Mesenteric fat pad (tissue), 1 donor: ENCODE measurements at regions not wholly inside any gene's neighbourhood (a gene's known extent, or its start where the extent isn't known, plus 50 kb on each side); places are given as distances from the start of the nearest gene placed in this dataset.

Source experiments
- DNase-seq: peaks from one replicate; pipeline ENCODE4 v3.0.0-alpha.2; 2020; ENCODE audit warnings: low spot score
- donor health status: DM: yes; HTN: yes; CAD: no.

- no peak for DNase-seq
Measured at GRCh38 chr1:8267307-8267706, 50.6 kb upstream of the SLC45A1 start.

DNA sequence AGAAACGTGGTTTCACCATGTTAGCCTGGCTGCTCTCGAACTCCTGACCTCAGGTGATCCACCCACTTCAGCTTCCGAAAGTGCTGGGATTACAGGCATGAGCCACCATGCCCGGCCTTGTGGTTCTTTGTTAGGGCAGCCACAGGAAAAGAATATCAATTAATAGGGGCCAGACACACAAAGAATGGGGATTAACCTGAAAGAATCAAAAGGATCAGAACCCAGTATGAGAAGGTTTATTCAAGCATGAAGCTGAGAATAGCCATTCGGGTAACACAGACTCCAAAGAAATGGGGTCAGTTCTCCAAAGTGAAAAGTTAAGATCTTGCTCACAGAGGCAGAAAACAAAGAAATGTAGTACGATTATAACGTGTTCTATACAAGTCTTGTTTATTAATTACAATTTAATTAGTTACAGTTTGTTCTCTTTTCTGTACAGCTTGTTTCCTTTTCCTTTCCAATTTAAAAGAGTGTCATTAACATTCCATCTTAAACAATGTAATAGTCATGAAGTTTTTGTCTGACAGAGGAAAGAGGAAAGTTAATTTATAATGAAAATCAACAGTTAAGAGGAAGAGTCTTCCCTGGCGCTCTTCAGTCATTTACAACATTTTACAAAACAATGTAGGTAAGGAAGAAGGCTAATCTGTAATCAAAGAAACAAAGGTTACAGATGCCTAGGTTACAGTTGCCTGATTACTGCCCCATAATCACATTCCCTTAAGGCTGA is 51.3 kb upstream of the SLC45A1 start:
- DNase-seq: no peak

GRCh38 chr1:8263791-8264190 is 54.1 kb upstream of the SLC45A1 start:
- no peak for DNase-seq

GRCh38 chr1:8261398-8261762 is 56.5 kb upstream of the SLC45A1 start:
- DNase-seq: no peak

DNA sequence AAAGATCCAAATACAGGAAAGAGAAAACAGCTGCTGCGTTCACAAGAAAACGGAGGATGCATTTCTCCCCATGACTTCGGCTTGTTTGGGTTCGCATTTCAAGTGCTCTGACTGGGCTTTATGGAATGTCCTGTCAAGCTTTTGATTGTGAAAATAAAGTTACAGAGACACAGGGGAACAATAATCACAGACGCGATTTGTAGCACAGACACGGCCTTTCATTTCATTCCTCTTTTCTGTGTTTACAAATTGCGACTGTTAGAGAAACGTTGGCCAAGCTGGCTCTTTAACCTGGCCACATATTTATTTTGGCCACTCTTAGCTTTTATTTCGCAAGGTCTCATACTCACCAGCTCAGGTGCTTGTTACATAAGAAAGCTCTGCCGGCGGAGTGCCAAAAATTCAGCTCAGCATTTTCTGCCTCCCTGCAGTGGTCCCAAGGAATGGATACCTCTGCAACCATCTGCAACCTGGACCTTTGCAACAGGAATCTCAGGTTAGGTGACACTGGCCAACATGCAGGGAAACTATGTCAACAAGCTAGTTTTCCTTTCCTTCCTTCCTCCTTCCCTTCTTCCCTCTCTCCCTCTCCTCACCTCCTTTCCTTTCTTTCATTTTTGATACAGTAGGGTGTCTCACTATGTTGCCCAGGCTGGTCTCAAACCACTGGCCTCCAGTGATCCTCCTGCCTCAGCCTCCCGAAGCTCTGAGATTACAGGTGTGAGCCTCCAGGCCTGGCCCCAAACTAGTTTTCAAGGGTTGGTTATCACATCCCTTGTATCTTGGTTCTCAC is 58.2 kb upstream of the SLC45A1 start:
- no peak for DNase-seq

DNA sequence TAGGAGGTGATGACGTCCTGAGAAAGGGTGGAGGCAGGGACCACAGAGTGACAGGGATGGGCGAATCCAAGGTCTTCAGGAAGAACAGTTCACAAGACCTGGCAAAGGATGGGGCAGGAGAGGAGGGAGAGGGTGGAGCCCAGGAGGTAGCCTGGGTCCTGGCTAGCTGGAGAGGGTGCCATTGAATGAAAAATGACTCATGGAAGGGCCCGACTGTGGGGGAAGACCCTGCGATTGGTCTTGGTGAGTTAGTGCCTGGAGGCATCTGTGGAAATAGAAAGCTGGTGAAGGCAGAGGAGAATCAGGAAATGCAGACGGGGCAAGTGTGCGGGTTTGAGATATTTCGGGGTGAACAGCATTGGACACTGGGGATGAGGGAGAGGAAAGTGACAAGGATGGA is 60.3 kb upstream of the SLC45A1 start:
- no peak for DNase-seq

GRCh38 chr1:8256321-8256720 is 61.6 kb upstream of the SLC45A1 start:
- no peak for DNase-seq

DNA sequence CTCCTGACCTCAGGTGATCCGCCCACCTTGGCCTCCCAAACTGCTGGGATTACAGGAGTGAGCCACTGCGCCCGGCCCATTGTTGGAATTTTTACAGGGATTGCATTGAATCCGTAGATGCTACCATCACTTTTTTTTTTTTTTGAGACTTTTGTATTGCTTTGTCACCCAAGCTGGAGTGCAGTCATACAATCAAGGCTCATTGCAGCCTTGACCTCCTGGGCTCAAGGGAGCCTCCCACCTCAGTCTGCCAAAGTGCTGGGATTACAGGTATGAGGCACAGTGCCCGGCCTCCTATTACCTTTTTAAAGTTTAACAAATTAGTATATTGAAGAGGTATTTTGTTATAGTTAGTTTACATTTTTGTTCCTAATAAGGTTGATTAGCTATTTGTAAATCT is 62.2 kb upstream of the SLC45A1 start:
- no peak for DNase-seq

DNA sequence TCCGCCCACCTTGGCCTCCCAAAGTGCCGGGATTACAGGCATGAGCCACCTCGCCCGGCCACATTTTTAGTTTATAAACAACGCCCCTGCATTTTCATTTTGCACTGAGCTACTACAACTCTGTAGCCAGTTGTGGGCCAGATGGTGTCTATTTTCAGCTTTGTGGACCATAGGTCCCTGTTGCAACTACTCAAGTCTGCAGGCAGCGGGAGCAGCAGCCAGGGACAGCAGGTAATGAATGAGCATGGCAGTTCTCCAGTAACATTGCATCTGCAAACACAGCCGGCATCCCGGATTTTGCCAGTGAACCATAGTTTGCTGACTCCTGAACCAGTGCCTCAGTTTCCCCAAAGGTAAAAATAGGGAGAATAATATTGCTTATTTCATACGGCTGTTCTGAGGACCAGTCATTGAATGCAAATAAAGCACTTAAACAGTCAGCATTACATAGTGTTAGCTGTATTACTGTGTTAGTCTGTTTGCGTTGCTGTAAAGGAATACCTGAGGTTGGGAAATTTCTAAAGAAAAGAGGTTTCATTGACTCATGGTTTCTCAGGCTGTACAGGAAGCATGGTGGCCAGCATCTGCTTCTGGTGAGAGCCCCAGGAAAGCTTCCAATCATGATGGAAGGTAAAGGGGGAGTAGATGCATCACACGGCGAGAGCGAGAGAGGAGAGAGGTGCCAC is 65.5 kb upstream of the SLC45A1 start:
- no peak for DNase-seq

DNA sequence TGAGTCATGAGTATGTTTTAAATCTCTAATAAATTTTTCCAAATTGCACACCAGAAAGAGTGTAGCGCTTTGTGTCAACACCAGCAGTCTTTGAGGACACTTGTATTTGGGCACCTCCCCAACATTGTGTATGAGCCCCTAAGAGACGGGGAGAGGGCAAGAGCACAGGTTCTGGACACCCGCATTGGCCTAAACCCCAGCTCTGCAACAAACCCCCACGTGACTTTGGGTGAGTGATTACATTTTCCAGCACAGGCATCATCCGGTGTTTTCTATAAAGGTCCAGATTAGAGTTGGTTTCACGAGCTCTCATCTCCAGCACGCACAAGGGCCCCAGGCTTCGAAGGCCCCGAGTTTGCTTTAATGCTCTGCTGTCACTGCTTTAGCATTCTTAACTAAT is 66.3 kb upstream of the SLC45A1 start:
- DNase-seq: no peak

- no peak for DNase-seq
Measured at GRCh38 chr1:8249838-8250237, 68.1 kb upstream of the SLC45A1 start.

- DNase-seq: no peak
Measured at GRCh38 chr1:8247811-8248436, 70.0 kb upstream of the SLC45A1 start.

GRCh38 chr1:8244304-8244703 is 73.6 kb upstream of the SLC45A1 start:
- DNase-seq: no peak

DNA sequence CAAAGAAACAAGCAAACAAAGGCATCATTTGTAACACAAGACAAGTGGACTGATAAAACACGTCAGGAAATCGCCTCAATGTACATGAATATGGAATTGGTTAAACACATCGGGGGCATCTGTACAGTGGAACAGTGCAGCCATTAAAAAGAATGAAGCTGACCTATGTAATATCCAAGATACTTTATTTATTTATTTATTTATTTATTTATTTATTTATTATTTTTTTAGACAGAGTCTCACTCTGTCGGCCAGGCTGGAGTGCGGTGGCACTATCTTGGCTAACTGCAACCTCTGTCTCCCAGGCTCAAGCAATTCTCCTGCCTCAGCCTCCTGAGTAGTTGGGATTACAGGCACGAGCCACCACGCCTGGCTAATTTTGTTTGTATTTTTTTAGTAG is 75.4 kb upstream of the SLC45A1 start:
- no peak for DNase-seq

DNA sequence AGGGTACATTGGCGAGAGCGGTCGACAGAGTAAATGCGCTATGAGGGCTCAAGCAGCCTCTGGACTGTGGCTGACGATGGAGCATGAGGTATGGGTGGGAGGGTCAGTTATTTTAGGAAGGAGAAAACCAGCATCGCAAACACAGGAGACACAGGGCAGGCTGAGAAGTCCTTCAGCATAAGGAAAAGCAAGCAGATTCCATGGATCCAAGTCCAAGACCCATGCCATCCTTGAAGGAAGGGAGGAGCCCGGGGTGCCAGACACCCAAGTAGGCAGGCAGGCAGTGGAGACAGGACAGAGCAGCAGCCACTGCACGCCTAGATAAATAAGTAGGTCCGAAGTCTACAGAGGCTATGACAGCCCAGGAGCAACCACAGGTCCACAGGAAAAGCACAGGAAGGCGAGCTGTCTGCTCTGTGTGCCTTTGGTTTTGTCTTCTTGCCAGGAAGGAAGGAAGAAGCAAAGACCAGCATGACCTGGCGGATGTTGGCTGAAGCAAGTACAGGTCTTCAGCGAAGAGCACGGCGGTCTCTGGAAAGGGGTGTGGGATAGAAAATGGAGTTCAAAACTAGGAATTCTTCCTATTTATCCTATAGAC is 76.4 kb upstream of the SLC45A1 start:
- no peak for DNase-seq

DNA sequence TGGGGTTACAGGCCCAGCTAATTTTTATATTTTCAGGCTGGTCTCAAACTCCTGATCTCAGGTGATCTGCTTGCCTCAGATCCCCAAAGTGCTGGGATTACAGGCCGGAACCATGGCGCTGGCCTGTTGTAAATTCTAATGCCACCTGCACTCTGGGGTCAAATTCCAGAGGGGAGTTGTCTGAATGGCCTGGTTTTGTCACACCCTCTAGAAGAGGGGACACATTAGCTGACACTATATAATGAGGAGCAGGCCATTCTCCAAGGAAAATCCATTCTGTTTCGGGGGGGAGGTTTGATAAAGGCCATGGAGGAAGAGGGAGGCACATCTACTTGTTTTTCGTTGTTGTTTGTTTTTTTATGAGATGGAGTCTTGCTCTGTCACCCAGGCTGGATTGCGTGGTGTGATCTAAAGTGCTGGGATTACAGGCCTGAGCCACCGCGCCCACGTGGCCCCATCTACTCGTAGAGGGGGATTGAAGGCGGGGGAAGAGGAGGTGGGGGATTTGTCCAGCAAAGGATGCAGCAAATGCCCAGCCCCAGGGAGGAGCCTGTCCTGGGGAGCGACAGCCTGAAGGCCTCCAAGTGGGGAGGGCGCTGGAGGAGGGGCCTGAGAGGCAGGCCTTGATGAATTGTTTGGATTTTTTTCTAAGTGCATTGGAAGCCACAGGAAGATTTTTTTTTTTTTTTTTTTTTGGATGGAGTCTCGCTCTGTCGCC is 78.4 kb upstream of the SLC45A1 start:
- no peak for DNase-seq

DNA sequence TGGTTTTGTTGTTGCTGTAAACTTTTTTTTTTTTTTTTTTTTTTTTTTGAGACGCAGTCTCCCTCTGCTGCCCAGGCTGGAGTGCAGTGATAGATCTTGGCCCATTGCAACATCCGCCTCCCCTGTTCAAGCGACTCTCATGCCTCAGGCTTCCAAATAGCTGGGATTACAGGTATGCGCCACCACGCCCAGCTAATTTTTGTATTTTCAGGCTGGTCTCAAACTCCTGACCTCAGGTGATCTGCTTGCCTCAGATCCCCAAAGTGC is 78.9 kb upstream of the SLC45A1 start:
- DNase-seq: no peak

DNA sequence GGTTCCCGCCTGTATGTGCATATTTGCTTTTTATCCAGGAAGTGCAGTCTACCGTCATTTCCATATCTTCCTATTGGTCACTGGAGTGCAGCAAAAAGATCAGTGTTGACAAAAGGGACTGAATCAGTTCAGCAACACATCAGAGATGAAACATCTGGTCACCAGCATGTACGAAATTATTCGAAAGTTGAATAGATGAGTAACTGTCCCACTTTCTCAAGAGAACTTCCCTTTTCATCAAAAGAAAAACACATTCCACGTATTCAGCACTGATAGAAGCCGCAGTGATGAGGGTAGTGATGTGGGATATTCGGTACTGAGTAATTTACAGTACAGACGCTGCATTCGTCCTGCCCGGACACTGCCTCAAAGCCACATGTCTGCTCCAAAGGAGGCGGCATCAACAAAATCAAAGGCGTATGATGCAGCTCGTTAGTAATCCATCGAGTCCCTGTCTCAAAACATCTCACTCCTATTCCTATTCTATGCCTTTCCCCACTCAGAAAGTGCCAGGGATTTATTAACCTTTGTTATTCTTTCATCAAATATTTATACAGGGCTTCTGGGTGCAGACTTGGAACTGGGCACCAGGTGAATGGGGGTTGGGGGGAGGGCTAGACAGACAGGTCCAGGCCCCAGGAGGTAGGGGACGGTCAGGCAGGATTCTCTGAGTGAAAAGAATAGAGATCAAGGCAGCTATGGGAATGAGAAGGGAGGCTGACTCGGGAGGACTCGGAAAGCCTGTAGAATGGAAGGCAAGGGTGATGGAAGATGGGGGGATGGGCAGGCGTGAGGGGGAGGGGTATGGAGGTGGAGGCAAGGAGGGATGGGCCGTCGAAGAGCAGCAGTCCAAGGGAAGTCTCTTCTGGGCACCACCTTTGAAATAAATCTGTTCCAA is 79.5 kb upstream of the SLC45A1 start:
- no peak for DNase-seq

DNA sequence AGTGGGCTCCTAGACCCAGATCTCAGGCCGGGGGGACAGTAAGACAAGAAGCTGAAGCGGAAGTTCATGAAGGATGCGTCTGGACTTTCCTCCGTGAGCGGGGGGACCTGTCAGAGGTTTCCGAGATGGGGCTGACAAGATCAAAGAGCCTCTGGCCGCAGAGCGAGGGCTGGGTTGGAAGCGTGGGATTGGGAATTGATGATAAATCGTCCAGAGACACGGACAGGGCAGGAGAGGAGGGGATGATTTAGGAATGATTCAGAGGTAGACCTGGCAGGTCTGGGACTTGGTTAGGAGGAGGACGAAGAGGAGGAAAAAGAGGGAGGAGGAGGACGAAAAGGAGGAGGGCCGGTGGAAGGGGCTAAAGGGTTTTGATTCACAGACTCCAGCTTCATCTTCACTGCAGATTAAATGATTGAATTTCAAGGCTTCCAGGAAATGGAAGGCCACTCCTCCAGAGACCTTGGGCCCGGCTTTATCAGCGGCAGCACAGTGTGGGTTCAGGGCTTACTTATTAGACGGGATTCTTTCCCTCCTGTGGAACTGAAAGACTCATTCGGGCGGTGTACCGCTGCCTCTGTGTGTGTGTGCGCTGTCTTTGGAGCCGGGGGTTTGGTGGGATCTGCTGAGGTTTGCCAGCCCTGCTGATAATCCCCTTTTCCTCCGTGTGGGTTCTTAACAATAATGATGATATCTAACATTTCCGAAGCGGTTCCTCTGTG is 85.7 kb upstream of the SLC45A1 start:
- DNase-seq: no peak

DNA sequence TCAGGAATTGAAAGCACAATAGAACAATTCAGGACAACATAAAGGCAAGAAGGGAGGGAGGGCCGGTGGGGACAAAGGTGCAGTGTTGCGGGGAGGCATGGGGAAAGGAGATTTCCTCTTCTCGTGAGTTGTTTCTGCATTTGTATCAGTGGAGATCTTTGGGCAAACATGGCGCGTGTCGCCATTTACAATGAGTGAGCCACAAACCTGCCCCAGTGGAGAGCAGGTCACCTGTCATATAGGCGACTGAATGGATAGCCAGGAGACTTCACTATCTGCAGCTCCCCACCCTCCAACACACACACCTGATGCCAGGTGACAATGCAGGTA is 87.7 kb upstream of the SLC45A1 start:
- DNase-seq: no peak
